ENCODE measurements at regions not wholly inside any gene's neighbourhood (a gene's known extent, or its start where the extent isn't known, plus 50 kb on each side); places are given as distances from the start of the nearest gene placed in this dataset.

- no peak overlapping the region for H3K27ac Mint-ChIP-seq
- no peak for DNase-seq
- no peaks in the 10 kb centered on the region for H3K36me3 Mint-ChIP-seq (ENCODE audit: insufficient read depth)
- H3K27me3 Mint-ChIP-seq, result peaks cover 15 to 21% of the 10 kb centered on the region in 2 donors
- no peaks in the 10 kb centered on the region for H3K9me3 Mint-ChIP-seq
- ATAC-seq (replicated peaks), result no peak
- H3K4me3 Mint-ChIP-seq, result no peak overlapping the region
- no peaks in the 10 kb centered on the region for H3K4me1 Mint-ChIP-seq (ENCODE audit: low read depth in 2 of 2)
Observed at GRCh38 chr11:112593440-112593839, 332.8 kb upstream of the PLET1 start.

GRCh38 chr11:112596324-112596723 is 335.7 kb upstream of the PLET1 start:
- Mint-ChIP-seq H3K36me3 (ENCODE audit: insufficient read depth) (no peaks in the 10 kb centered on the region), H3K9me3 (no peaks in the 10 kb centered on the region), H3K4me1 (ENCODE audit: low read depth in 2 of 2) (no peaks in the 10 kb centered on the region), H3K27ac (no peak overlapping the region), H3K4me3 (no peak overlapping the region), H3K27me3 (peaks cover 9 to 21% of the 10 kb centered on the region in 2 donors)
- DNase-seq (no peak), ATAC-seq (replicated peaks) (no peak)

GRCh38 chr11:112597286-112597790 is 336.7 kb upstream of the PLET1 start:
- peaks cover 9 to 21% of the 10 kb centered on the region in 2 donors for H3K27me3 Mint-ChIP-seq
- DNase-seq, result no peak
- H3K4me3 Mint-ChIP-seq, result no peak overlapping the region
- H3K27ac Mint-ChIP-seq, result no peak overlapping the region
- no peaks in the 10 kb centered on the region for H3K4me1 Mint-ChIP-seq (ENCODE audit: low read depth in 2 of 2)
- no peaks in the 10 kb centered on the region for H3K9me3 Mint-ChIP-seq
- ATAC-seq (replicated peaks), result no peak
- H3K36me3 Mint-ChIP-seq (ENCODE audit: insufficient read depth), result no peaks in the 10 kb centered on the region

DNA sequence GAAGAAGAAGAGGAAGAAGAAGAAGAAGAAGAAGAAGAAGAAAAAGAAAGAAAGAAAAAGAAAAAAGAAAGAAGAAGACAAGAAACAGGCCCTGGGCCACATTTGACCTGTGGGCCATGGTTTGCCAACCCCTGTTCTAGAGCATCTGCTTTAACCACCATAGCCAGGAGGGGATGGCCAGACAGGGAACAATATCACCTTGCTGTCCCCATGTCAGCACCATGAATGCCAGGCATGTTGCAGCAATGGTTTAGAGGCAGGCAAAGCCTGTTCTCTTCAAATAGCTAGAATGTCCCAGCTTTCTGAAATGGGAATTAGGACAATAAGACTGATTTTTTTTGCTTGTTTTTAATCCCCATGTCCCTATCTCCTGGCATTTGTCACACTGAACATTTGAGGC is 338.6 kb upstream of the PLET1 start:
- Mint-ChIP-seq H3K9me3 (no peaks in the 10 kb centered on the region), H3K4me3 (no peak overlapping the region)

GRCh38 chr11:112599856-112600533 is 339.3 kb upstream of the PLET1 start:
- no peak overlapping the region for H3K27ac Mint-ChIP-seq
- DNase-seq, result no peak
- H3K4me3 Mint-ChIP-seq, result no peak overlapping the region
- H3K9me3 Mint-ChIP-seq, result no peaks in the 10 kb centered on the region
- no peaks in the 10 kb centered on the region for H3K4me1 Mint-ChIP-seq (ENCODE audit: low read depth in 2 of 2)
- no peak for ATAC-seq (replicated peaks)
- H3K36me3 Mint-ChIP-seq (ENCODE audit: insufficient read depth), result no peaks in the 10 kb centered on the region
- H3K27me3 Mint-ChIP-seq, result peaks cover 19 to 23% of the 10 kb centered on the region in 2 donors

More for the DNA sequence above, 338.6 kb upstream of the PLET1 start:
- peaks cover 12 to 23% of the 10 kb centered on the region in 2 donors for H3K27me3 Mint-ChIP-seq
- no peak overlapping the region for H3K27ac Mint-ChIP-seq
- ATAC-seq (replicated peaks) (no peak), DNase-seq (no peak)
- H3K4me1 Mint-ChIP-seq (ENCODE audit: low read depth in 2 of 2), result no peaks in the 10 kb centered on the region
- H3K36me3 Mint-ChIP-seq (ENCODE audit: insufficient read depth), result no peaks in the 10 kb centered on the region

DNA sequence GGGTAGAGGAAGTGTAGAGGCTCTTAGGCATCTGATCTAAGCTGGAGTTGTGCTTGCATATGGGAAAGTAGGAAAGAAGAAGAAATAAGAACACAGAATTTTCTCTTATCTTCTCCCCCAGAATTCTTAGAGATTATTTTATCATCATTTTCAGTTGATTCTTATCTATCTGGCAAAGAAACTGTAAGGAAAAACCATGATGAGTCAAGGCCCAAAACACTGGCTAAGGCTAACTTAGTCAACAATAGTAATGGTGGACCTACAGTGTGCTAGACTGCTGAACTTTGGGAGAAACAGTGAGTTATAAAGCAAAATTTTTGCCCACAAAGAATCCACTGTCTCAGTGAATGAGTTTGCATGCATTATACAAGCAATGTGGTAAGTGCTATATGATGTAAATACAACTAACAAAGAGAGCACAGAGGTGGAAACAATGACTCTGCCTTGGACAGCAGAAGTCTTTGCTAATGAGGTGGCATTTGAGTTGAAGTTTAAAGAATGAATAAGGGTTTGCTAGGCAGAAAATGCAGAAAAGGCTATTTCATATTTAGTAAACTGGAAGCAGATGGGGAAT is 344.5 kb upstream of the PLET1 start:
- ATAC-seq (replicated peaks) (no peak), DNase-seq (no peak)
- Mint-ChIP-seq H3K4me3 (no peak overlapping the region), H3K27ac (no peak overlapping the region), H3K9me3 (no peaks in the 10 kb centered on the region), H3K27me3 (peaks cover 47 to 51% of the 10 kb centered on the region in 2 donors), H3K36me3 (ENCODE audit: insufficient read depth) (no peaks in the 10 kb centered on the region), H3K4me1 (ENCODE audit: low read depth in 2 of 2) (no peaks in the 10 kb centered on the region)

- ATAC-seq (replicated peaks), result no peak
- Mint-ChIP-seq H3K4me3 (no peak overlapping the region), H3K27me3 (peaks cover 53 to 54% of the 10 kb centered on the region in 2 donors)
Observed at GRCh38 chr11:112606656-112607055, 346.0 kb upstream of the PLET1 start.

GRCh38 chr11:112608509-112608908 is 347.8 kb upstream of the PLET1 start:
- DNase-seq, result no peak
- ATAC-seq (replicated peaks), result no peak
- Mint-ChIP-seq H3K27me3 (peaks cover 53 to 60% of the 10 kb centered on the region in 2 donors), H3K9me3 (no peaks in the 10 kb centered on the region), H3K4me3 (no peak overlapping the region), H3K27ac (no peak overlapping the region), H3K4me1 (ENCODE audit: low read depth in 2 of 2) (no peaks in the 10 kb centered on the region), H3K36me3 (ENCODE audit: insufficient read depth) (no peaks in the 10 kb centered on the region)

More at GRCh38 chr11:112606656-112607055, 346.0 kb upstream of the PLET1 start:
- Mint-ChIP-seq H3K4me1 (ENCODE audit: low read depth in 2 of 2) (no peaks in the 10 kb centered on the region), H3K36me3 (ENCODE audit: insufficient read depth) (no peaks in the 10 kb centered on the region), H3K27ac (no peak overlapping the region), H3K9me3 (no peaks in the 10 kb centered on the region)
- DNase-seq, result no peak

DNA sequence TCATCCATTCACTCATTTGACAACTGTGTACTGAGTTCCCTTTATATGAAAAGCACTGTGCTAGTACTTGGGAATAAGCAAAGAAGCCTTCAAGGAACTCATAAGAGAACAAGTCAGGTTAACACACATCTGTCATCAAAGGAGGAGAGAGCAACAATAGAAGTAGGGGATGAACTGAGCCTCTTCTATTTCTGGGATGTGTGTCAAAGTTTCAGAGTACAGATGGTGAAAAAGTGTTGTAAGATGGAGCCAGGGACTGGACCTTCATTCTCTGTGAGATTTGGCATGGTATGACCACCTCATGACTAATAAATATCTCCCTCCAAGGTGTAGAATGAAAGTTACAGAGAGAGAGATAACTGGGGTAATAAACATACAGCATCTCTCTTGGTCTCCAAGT is 349.8 kb upstream of the PLET1 start:
- H3K4me1 Mint-ChIP-seq (ENCODE audit: low read depth in 2 of 2), result no peaks in the 10 kb centered on the region
- peaks cover 43 to 48% of the 10 kb centered on the region in 2 donors for H3K27me3 Mint-ChIP-seq

DNA sequence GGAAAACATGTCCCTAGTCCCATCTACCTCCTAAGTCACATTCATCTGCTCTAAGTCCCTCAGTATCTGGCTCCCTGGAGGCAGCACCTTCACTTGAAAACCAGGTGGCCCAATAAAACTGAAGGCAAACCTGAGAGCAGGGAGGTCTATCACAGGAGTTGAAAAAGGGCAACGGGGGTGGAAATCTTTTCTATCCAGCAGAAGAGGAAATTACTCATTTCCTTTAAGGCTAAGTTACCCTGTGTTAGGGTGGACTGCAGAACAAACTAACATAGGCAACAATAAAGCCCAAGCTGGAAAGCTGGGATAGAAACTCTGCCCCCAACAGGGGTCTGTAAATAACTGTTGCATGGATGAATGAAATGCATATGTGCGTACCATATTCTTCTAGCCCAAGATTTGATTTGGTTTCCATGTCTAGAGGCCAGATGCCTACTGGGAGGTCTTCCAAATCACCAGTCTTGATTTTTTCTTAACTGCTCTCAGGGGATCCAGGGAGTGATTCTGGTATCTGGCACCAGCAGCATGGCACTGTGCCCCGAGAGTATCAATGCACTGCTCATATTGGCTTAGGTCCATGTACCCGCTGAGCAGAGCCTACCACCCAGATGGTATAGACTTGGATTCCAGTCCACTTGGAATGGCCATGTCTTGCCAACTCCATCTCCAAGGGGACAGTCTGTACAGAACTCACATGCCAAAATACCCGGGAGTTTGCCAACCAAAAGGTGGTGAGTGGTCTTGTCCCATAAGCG is 350.0 kb upstream of the NCAM1 start:
- peaks cover 40 to 48% of the 10 kb centered on the region in 2 donors for H3K27me3 Mint-ChIP-seq
- ATAC-seq (replicated peaks), result no peak
- no peaks in the 10 kb centered on the region for H3K9me3 Mint-ChIP-seq
- DNase-seq, result no peak
- H3K4me3 Mint-ChIP-seq, result no peak overlapping the region
- H3K36me3 Mint-ChIP-seq (ENCODE audit: insufficient read depth), result no peaks in the 10 kb centered on the region
- no peak overlapping the region for H3K27ac Mint-ChIP-seq
- H3K4me1 Mint-ChIP-seq (ENCODE audit: low read depth in 2 of 2), result no peaks in the 10 kb centered on the region

More for the DNA sequence above, 349.8 kb upstream of the PLET1 start:
- Mint-ChIP-seq H3K36me3 (ENCODE audit: insufficient read depth) (no peaks in the 10 kb centered on the region), H3K4me3 (no peak overlapping the region), H3K27ac (no peak overlapping the region), H3K9me3 (no peaks in the 10 kb centered on the region)
- no peak for ATAC-seq (replicated peaks)
- DNase-seq, result no peak

DNA sequence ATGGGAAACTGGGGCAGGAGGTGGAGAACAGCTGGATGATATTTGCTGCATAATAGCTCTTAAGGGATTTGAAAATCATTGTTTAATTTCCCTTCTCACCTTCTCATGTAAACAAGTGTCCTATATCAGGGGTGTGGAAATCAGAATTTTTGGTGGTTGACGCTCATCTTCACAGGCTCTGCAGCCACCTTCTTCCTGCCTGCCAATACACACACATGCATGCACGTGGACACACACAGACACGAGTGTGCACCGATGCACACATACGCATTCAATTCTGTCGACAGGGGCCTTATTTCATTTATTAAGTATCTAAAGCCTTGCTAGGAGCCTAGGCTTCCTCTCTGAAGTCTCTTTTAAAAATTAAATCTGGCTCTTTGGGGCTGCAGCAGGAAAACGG is 349.4 kb upstream of the NCAM1 start:
- H3K4me1 Mint-ChIP-seq (ENCODE audit: low read depth in 2 of 2), result no peaks in the 10 kb centered on the region
- H3K4me3 Mint-ChIP-seq, result no peak overlapping the region
- ATAC-seq (replicated peaks) (no peak), DNase-seq (no peak)
- H3K27ac Mint-ChIP-seq, result no peak overlapping the region
- H3K36me3 Mint-ChIP-seq (ENCODE audit: insufficient read depth), result no peaks in the 10 kb centered on the region
- H3K9me3 Mint-ChIP-seq, result no peaks in the 10 kb centered on the region
- H3K27me3 Mint-ChIP-seq, result peaks cover 34 to 48% of the 10 kb centered on the region in 2 donors

GRCh38 chr11:112612250-112612849 is 348.9 kb upstream of the NCAM1 start:
- H3K4me1 Mint-ChIP-seq (ENCODE audit: low read depth in 2 of 2), result no peaks in the 10 kb centered on the region
- H3K4me3 Mint-ChIP-seq, result no peak overlapping the region
- H3K27me3 Mint-ChIP-seq, result peaks cover 32 to 53% of the 10 kb centered on the region in 2 donors
- no peak overlapping the region for H3K27ac Mint-ChIP-seq
- H3K36me3 Mint-ChIP-seq (ENCODE audit: insufficient read depth), result no peaks in the 10 kb centered on the region
- no peak for ATAC-seq (replicated peaks)
- no peak for DNase-seq
- no peaks in the 10 kb centered on the region for H3K9me3 Mint-ChIP-seq
